ENCODE measurements at regions not wholly inside any gene's neighbourhood (a gene's known extent, or its start where the extent isn't known, plus 50 kb on each side); places are given as distances from the start of the nearest gene placed in this dataset.

DNA sequence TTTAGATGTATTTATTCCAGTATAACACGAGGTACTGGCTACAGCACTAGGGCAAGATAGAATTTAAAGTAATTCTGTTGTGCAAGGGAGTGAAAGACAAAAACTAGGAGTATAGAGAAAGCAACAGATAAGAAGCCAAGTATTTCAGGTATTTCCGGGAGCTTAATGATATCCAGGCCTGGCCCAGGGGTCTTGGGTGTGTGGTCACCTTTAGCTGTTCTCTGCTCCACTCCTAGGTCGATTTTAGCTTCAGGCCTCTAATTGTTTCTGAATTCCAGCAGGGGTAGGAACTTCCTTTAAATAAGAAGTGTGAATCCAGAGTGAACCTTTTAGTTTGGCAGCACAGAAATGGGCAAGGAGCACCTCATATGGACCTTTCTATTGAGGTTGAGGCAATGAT lies 342.3 kb upstream of the MYT1L start:
- TF ChIP-seq CTCF (IDR thresholded peaks at IDR 0.05 in 4 of 5, conservative IDR thresholded peaks at IDR 0.05 in 1 of 5) = no peak
- TF ChIP-seq POLR2A (IDR thresholded peaks at IDR 0.05) = no peak

GRCh38 chr2:2672249-2672648 lies 341.2 kb upstream of the MYT1L start:
- Histone ChIP-seq H3K9me3 (no peaks in the 10 kb centered on the region), H3K4me1 (peaks cover 11 to 17% of the 10 kb centered on the region in 2 donors), H3K36me3 (no peaks in the 10 kb centered on the region), H3K27ac (no peak overlapping the region), H3K4me3 (no peak overlapping the region), H3K27me3 (no peaks in the 10 kb centered on the region)
- in situ Hi-C loops (cut with MboI; ENCODE audit: low sequenced_read_pairs in 4 of 4) = no loop called here
- TF ChIP-seq CTCF (IDR thresholded peaks at IDR 0.05 in 4 of 5, conservative IDR thresholded peaks at IDR 0.05 in 1 of 5) (no peak), POLR2A (IDR thresholded peaks at IDR 0.05) (no peak)
- intact Hi-C loops (cut with DNase I; ENCODE audit: low total_unique reads) = no loop called here
- ATAC-seq (no peak), DNase-seq (no peak)

More for the DNA sequence above, 342.3 kb upstream of the MYT1L start:
- DNase-seq (no peak), ATAC-seq (no peak)
- no peaks in the 10 kb centered on the region for H3K36me3 ChIP-seq
- no peaks in the 10 kb centered on the region for H3K9me3 ChIP-seq
- peaks cover 11 to 17% of the 10 kb centered on the region in 2 donors for H3K4me1 ChIP-seq
- no peaks in the 10 kb centered on the region for H3K27me3 ChIP-seq
- peak overlapping the region in 3 of 4 donors; percentile 24 to 72 (median 26) for H3K27ac ChIP-seq
- H3K4me3 ChIP-seq = no peak overlapping the region
- in situ Hi-C loops (cut with MboI; ENCODE audit: low sequenced_read_pairs in 4 of 4) (no loop called here), intact Hi-C loops (cut with DNase I; ENCODE audit: low total_unique reads) (no loop called here)

DNA sequence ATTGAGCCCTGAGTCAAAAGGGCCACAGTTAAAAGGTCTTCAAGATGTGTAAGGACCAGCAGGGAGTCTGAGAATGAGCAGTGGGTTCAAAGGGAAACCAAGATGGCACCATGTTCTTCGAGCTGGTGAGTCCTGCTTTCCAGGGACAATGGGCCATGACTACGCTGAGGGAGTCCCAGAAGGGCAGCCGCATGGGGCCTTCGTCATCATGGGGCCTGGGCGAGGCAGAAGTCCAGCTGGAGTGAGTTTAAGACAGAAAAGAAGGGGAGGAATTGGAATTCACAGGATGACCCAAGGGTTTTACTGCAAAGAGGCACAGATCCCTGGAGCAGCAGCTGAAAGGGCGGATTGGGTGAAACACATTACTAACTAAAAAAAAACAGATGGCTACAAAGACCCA lies 340.8 kb upstream of the MYT1L start:
- Histone ChIP-seq H3K4me3 (no peak overlapping the region), H3K9me3 (no peaks in the 10 kb centered on the region), H3K27me3 (no peaks in the 10 kb centered on the region), H3K4me1 (peaks cover 11 to 18% of the 10 kb centered on the region in 2 donors), H3K36me3 (no peaks in the 10 kb centered on the region), H3K27ac (no peak overlapping the region)
- DNase-seq (no peak), ATAC-seq (no peak)
- in situ Hi-C loops (cut with MboI; ENCODE audit: low sequenced_read_pairs in 4 of 4) = no loop called here
- intact Hi-C loops (cut with DNase I; ENCODE audit: low total_unique reads) = no loop called here
- TF ChIP-seq CTCF (IDR thresholded peaks at IDR 0.05 in 4 of 5, conservative IDR thresholded peaks at IDR 0.05 in 1 of 5) = no peak
- no peak for TF ChIP-seq POLR2A (IDR thresholded peaks at IDR 0.05)

- DNase-seq = no peak
Observed at GRCh38 chr2:2669316-2669715, 338.2 kb upstream of the MYT1L start.

More at GRCh38 chr2:2669316-2669715, 338.2 kb upstream of the MYT1L start:
- TF ChIP-seq CTCF (IDR thresholded peaks at IDR 0.05 in 4 of 5, conservative IDR thresholded peaks at IDR 0.05 in 1 of 5) (no peak), POLR2A (IDR thresholded peaks at IDR 0.05) (no peak)
- no peaks in the 10 kb centered on the region for H3K36me3 ChIP-seq
- in situ Hi-C loops (cut with MboI; ENCODE audit: low sequenced_read_pairs in 4 of 4) = no loop called here
- no peaks in the 10 kb centered on the region for H3K9me3 ChIP-seq
- no peak overlapping the region for H3K4me3 ChIP-seq
- no peak for ATAC-seq
- no peak overlapping the region for H3K27ac ChIP-seq
- H3K4me1 ChIP-seq = peaks cover 20 to 30% of the 10 kb centered on the region in 2 donors
- H3K27me3 ChIP-seq = no peaks in the 10 kb centered on the region
- intact Hi-C loops (cut with DNase I; ENCODE audit: low total_unique reads) = no loop called here

Measured in gastrocnemius medialis (tissue), 4 donors.